ENCODE measurements at regions not wholly inside any gene's neighbourhood (a gene's known extent, or its start where the extent isn't known, plus 50 kb on each side); places are given as distances from the start of the nearest gene placed in this dataset.

DNA sequence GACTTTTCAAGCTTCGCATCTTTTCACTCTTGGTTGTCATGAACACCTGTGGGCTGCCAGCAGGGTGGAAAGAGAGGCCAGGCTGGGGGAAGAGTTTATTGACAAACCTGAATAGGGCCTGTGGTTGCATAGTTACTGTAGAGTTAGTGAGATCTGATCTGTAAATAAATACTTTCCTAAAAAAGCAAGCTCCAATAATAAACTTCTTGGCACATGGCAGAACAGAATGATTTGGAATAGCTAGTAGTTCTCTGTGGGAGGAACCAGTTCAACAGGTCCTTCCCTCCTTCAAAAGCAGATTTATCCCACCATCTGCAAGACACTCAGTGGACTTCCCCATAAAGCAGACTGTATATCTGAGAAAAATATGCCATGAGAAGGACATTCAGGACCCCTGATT is 445.0 kb downstream of the HACE1 start:
- no peak for DNase-seq (ENCODE audit: low spot score)

DNA sequence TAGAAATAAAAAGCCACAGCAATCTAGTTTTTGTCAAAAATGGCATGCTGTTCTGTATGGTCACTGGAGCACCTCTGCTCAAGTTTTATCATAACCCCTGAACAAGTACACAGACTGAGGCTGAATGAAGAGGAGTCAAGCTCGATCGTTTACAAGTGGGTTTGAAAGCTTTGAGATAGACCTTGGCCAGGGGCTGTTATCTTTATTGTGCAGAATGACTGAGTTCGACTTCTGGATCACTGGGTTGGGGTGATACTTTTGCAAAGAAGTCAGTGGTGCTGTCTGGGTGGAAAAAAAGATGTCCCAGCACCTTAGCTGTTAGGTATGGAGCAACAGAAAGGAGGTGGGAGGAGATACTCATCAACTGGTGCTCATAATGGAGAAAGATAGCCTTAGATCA is 446.0 kb downstream of the HACE1 start:
- DNase-seq (ENCODE audit: low spot score), result no peak

DNA sequence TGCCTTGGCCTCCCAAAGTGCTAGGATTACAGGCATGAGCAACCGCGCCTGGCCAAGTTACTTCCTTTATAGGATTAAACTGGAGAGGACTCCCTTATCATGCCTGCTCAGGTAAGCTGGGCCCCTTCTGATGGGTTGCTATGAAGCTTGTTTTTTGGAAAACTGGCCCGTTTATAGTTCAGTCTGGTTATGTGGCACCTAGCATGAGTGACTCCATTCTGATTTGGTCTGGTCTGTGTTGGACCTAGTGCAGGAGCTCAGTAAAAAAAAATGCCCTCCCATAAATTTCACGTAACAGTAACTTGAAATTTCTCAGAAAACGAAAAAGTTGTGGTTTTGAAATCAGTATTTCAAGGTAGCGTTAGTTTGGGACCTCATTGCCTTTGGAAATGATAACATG is 448.4 kb downstream of the HACE1 start:
- no peak for DNase-seq (ENCODE audit: low spot score)

DNA sequence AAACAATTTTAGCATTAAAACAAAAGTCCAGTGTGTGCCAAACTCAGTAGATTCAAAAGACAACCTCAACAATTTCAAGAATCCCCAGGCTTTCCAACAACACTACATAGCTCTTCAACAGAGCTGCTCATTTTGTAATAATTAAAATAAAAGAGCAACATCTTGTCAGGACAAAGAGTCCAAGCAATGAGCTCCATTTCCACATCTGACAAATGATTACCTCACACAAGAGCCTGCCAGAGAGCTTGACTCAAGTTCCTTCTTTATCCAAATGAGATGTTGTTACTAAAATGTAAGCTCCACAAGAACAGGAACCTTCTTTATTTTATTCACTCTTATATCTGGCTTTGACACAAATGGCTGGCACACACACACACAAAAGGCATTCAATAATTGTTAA is 449.8 kb downstream of the HACE1 start:
- no peak for DNase-seq (ENCODE audit: low spot score)

GRCh38 chr6:104407957-104408356 is 451.8 kb downstream of the HACE1 start:
- no peak for DNase-seq (ENCODE audit: low spot score)

GRCh38 chr6:104404377-104404776 is 455.3 kb downstream of the HACE1 start:
- DNase-seq (ENCODE audit: low spot score), result no peak

DNA sequence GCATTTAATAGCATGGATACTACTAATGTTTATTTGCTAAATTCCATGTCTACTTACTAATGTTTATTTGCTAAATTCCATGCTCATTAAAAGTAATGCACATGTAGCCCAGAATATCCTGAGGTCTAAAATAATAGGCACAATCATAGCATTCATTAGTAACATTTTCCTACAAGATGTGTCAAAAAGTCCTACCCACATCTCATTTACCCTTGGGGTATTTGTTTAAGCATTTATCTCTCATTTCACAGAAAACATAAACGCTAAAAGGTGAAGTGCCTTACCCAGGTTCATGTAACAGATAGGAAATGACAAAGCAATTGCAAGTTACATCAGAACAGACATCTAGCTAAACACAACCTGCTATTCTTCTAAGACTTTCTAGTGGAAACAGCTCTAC is 457.1 kb downstream of the HACE1 start:
- no peak for DNase-seq (ENCODE audit: low spot score)

DNA sequence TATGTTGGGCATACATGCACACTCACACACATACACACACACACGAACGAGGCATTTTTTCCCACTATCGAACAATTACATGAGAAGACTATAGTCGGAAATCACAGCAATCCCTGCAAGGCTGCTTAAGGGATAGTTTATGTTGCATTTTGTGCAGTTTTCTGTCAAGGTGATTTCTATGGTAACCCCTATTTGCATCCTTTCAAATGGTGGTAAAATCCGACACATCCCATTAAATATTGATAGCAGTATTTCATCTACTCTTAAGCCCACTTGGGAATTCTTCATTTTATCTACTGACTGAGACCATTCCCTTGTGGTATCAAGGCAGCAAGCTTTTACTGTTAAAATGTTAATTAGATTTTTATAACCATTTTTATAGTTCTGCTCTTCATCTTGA is 457.8 kb downstream of the HACE1 start:
- DNase-seq (ENCODE audit: low spot score), result no peak

- DNase-seq (ENCODE audit: low spot score), result no peak
Observed at GRCh38 chr6:104400844-104401243, 458.9 kb downstream of the HACE1 start.

DNA sequence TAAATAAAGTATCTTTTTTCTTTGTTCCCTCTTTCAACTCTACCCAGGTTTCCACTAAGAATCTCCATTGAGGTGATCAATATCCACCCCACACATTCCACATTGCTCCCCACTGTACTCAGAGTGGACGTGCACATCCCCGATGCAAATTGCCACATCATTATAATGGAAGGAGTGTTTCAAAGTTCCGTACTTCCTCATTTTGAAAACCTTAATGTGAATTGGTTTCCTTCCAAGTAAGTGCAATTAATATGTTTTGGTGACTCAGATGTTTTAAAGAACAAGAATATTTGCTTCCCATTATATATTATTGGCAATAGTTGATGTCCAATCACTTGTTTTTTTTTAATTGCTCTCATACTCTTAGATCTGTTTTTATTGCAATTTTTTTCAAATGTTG is 463.6 kb downstream of the HACE1 start:
- DNase-seq (ENCODE audit: low spot score), result no peak

- no peak for DNase-seq (ENCODE audit: low spot score)
Observed at GRCh38 chr6:104381907-104382306, 477.8 kb downstream of the HACE1 start.

DNA sequence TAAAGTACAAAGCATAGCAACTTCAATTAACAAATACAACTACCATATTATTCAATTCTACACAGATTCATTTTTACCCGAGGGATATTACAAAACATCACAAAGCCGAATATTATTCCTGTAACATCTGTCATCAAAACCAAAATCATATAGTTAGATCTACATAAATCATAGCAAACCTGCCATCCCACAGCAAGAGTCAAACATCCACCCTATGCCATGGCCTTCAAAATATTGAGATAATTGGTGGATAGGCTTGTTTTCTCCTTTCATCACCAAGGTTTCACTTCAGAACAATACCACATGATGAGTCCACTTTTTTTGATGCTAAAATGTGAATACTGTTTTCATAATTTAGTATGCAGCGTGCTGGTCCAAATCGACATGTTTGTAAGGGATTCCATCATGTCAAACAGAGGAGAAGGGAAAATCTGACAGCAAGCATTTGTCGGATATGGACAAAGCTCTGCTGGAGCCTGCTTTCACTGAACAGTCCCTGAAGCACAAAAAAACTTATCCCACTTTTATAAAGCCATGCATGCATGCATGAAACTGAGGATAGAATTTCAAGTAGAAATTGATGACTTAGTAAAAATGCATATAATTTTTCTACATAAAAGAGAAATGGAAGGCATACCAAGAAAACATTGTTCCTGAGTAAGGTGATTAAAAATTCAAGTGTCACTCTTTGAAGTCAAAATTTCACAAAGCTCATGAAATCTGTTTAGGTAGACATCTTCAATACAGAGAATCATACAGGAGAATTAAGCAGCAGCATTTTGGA is 494.1 kb downstream of the HACE1 start:
- no peak for DNase-seq (ENCODE audit: low spot score)

DNA sequence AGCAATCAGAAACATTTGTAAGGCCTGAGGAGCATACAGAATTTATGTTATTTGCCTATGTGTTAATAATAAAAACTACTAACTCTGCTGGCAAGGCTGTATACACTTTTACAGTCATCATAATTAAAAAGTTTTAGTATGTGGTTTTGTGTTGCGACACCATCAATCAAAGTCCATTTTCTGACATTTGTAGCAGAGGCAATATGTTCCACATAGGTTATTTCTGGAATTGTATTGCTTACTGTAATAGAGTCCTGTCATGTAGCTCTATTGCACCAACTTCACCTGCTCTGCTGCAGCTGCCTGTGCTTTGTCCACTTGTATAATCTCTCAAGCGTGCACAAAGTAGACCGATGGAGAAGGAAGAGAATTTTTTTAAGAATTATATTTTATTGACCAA is 501.8 kb downstream of the HACE1 start:
- no peak for DNase-seq (ENCODE audit: low spot score)

DNA sequence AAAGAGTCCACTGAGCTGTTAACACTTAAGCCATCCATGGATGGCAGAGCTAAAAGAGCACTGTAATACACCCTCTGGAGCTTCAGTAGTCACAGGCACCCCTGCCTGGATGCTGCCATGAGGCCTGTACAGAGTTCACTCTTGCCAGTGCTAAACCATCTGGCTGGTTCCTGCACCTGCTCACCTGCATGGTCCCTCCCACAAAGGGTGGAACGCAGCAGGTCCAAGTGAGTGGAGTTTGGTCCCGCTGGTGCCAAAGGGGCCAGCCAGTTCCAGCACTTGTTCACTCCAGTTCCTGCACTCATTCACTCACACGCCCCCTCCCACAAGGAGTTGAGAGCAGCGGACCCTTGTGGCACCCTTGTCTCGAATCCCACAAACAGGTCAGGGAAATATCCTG is 503.5 kb downstream of the HACE1 start:
- DNase-seq (ENCODE audit: low spot score), result no peak

GRCh38 chr6:104349191-104349590 is 510.5 kb downstream of the HACE1 start:
- no peak for DNase-seq (ENCODE audit: low spot score)

GRCh38 chr6:104344223-104344622 is 515.5 kb downstream of the HACE1 start:
- DNase-seq (ENCODE audit: low spot score), result no peak

GRCh38 chr6:104332364-104332763 is 527.4 kb downstream of the HACE1 start:
- DNase-seq (ENCODE audit: low spot score), result no peak

DNA sequence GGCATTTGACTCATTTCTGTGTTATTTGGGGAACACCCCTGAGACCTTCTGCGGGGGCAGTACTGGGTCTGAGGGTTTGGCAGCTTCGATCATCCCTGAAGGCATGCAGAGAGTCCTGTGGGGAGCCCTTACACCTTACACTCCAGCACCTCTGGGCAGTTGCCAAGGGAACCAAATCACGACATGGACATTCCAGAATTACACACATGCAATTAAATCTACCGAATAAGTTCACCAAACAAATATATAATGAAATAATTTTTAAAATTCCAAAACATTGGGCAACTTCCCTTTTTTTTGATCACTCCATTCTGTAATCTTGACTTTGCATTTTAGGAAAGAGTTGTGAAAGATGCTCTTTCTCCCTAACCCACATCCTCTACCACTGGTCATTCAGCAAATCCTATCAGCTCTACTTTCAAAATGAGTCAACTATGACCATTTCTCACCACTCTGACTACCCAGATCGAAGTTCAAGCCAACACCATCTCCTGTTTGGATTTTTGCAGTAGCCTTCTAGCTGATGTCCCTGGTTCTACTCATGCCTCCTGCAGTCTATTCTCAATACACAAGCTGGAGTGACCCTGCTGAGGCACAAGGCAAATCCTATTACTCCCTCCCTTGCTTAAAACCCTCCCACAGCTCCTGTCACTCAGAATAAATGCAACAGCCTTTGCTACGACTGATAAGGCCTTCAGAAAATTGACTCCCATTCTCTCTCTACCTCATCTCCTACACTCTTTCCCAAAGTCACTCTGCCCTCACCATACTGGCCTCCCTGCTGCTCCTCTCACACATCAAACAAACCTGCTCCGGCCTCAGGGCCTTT is 533.3 kb downstream of the HACE1 start:
- DNase-seq (ENCODE audit: low spot score), result no peak

DNA sequence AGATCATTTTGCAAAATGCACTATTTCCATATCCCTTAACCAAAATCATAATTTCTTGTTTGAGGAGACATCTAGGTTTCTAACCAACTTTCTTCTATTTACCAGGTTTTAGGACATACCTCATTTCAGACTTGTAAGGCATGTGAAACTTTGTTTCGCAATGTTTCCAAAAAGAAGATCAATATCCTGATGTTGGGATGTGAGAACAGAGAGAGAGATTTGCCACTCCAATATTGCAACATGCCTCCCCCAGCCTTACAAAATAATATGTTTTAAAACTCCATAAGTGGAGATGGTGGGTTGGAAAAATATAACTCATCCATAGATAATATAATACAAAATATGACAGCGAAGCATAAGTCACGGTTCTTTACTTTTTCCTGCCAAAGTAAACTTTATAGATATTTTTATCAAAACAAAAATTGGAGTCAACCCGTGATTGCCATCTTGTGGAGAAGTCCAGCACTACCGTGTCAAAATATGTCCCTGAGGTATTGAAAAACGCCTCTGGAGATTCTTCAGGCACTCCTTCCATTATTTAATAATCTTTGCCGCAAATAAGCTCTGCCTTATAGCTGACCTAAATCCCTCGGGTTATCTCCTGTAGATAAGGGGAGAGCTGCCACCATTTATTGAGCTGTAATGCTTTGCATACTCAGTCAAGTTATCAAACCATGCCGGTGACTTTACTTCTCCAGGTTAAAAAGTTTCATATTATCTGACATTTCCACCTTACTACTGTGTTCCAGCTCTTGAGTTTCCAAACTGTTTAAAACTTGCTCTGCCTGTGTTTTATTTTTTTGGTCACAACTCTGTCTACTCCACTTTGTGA is 534.2 kb downstream of the HACE1 start:
- no peak for DNase-seq (ENCODE audit: low spot score)

- DNase-seq (ENCODE audit: low spot score), result no peak
Observed at GRCh38 chr6:104324301-104324700, 535.4 kb downstream of the HACE1 start.

GRCh38 chr6:104322841-104323240 is 536.9 kb downstream of the HACE1 start:
- DNase-seq (ENCODE audit: low spot score), result no peak

GRCh38 chr6:104321301-104321700 is 538.4 kb downstream of the HACE1 start:
- no peak for DNase-seq (ENCODE audit: low spot score)

- DNase-seq (ENCODE audit: low spot score), result no peak
Observed at GRCh38 chr6:104320896-104321295, 538.8 kb downstream of the HACE1 start.

Data from ecto neural progenitor cell (in vitro differentiated cells).